GM12878 (cell line): ENCODE measurements at regions not wholly inside any gene's neighbourhood (a gene's known extent, or its start where the extent isn't known, plus 50 kb on each side); places are given as distances from the start of the nearest gene placed in this dataset.

ENCODE experiments used
- ATAC-seq: fragments of 200-7000 bp; cut with Tn5 transposase; 3 replicates; pipeline ENCODE4 v1.9.1; 2020; ENCODE audit warnings: mild to moderate bottlenecking, moderate library complexity
- BruUV-seq: library from RNA; stranded (reverse); fragments of 400-500 nt; replicated peaks from 2 replicates; lab custom pipeline; 2021; lab: Mats Ljungman, UMichigan
- CTCF ChIA-PET: fragments of 300-600 bp; sonication (Branson Sonifier 250); formaldehyde crosslinking; extraction: SDS; loops from one replicate; lab custom pipeline; 2021; ENCODE audit warnings: inconsistent platforms; lab: Yijun Ruan, JAX
- POLR2A ChIA-PET: fragments of 350-600 bp; formaldehyde crosslinking; extraction: SDS; loops from one replicate; lab custom pipeline; 2021; ENCODE audit warnings: inconsistent platforms; lab: Charles Lee
- RAD21 ChIA-PET: fragments of 300-600 bp; sonication (Branson Sonifier 250); formaldehyde crosslinking; loops from one replicate; lab custom pipeline; 2023; ENCODE audit warnings: antibody characterized with exemption; ENCODE audit not compliant: unreplicated experiment; lab: Charles Lee
- SMC1A ChIA-PET: fragments of 300-600 bp; sonication (Branson Sonifier 250); formaldehyde crosslinking; loops from one replicate; lab custom pipeline; 2023; ENCODE audit not compliant: unreplicated experiment, uncharacterized antibody; lab: Charles Lee
- DNase-seq: peaks from one replicate; pipeline ENCODE4 v3.0.0-alpha.2; 2011; ENCODE audit warnings: low read depth, low spot score
- FAIRE-seq: peaks from 3 replicates; lab custom pipeline; 2011; peaks lifted over from hg19 to GRCh38; lab: Jason Lieb, UNC
- H2AFZ ChIP-seq: 2 replicates; pipeline ENCODE4 v1.6.0; 2011; ENCODE audit warnings: low read depth, low read length, control low read depth; ENCODE audit not compliant: control insufficient read depth
- H3K27ac ChIP-seq: 2 replicates; pipeline ENCODE4 v1.5.1; 2011; ENCODE audit warnings: control low read depth; ENCODE audit not compliant: control insufficient read depth, insufficient read depth
- H3K27me3 ChIP-seq, 2 experiments: replicated peaks in 1 of 2; 2 replicates each; pipeline versions ENCODE4 v1.6.0 to v1.6.1; 2011; ENCODE audit warnings: low read length in 1 of 2; ENCODE audit not compliant: control insufficient read depth in 2 of 2, insufficient read depth in 2 of 2
- H3K36me3 ChIP-seq, 2 experiments: 2 replicates each; pipeline ENCODE4 v1.5.1; 2011; ENCODE audit warnings: low read length in 1 of 2; ENCODE audit not compliant: control insufficient read depth in 2 of 2, insufficient read depth in 2 of 2
- H3K4me1 ChIP-seq: 2 replicates; pipeline ENCODE4 v1.6.1; 2011; ENCODE audit warnings: mild to moderate bottlenecking, low read length, moderate library complexity, mixed read lengths; ENCODE audit not compliant: control insufficient read depth, insufficient read depth
- H3K4me2 ChIP-seq: 2 replicates; pipeline ENCODE4 v1.6.0; 2011; ENCODE audit warnings: control low read depth; ENCODE audit not compliant: control insufficient read depth, insufficient read depth
- H3K4me3 ChIP-seq: fragments of 200-600 bp; sonication (generic); 2 replicates; pipeline ENCODE4 v1.5.1; 2016
- H3K79me2 ChIP-seq: 2 replicates; pipeline ENCODE4 v1.6.0; 2011; ENCODE audit warnings: low read length; ENCODE audit not compliant: control insufficient read depth, insufficient read depth
- H3K9ac ChIP-seq: 2 replicates; pipeline ENCODE4 v1.8.0; 2011; ENCODE audit warnings: low read length, control low read depth, mixed read lengths; ENCODE audit not compliant: control insufficient read depth, insufficient read depth
- H3K9me3 ChIP-seq: replicated peaks from 3 replicates; pipeline ENCODE4 v1.5.1; 2011; ENCODE audit warnings: mild to moderate bottlenecking, low read length; ENCODE audit not compliant: control insufficient read depth, insufficient read depth
- H4K20me1 ChIP-seq: 2 replicates; pipeline ENCODE4 v1.6.0; 2011; ENCODE audit not compliant: control insufficient read depth, insufficient read depth
- KLF5 ChIP-seq: fragments of 450-650 bp; IDR thresholded peaks from 2 replicates; pipeline ENCODE4 v1.6.1; 2014; ENCODE audit warnings: mild to moderate bottlenecking; ENCODE audit not compliant: partially characterized antibody
- MEF2A ChIP-seq: IDR thresholded peaks from 2 replicates; pipeline ENCODE4 v1.6.1; 2011; ENCODE audit warnings: low read depth, mild to moderate bottlenecking, low read length, moderate library complexity; ENCODE audit not compliant: insufficient read depth
- MYC ChIP-seq: IDR thresholded peaks from 2 replicates; pipeline ENCODE4 v1.6.1; 2011; ENCODE audit warnings: mild to moderate bottlenecking, low read length, moderate library complexity, inconsistent platforms; ENCODE audit not compliant: insufficient read depth, insufficient replicate concordance, insufficient read length, severe bottlenecking
- POLR2A ChIP-seq: IDR thresholded peaks from 2 replicates; pipeline ENCODE4 v1.6.1; 2011; ENCODE audit warnings: low read depth, mild to moderate bottlenecking, low read length
- RUNX3 ChIP-seq: IDR thresholded peaks from 2 replicates; pipeline ENCODE4 v1.6.1; 2012; ENCODE audit warnings: low read length, inconsistent platforms
- SPI1 ChIP-seq: IDR thresholded peaks from 2 replicates; pipeline ENCODE4 v1.6.1; 2011; ENCODE audit warnings: low read depth, mild to moderate bottlenecking, low read length, moderate library complexity, borderline replicate concordance; ENCODE audit not compliant: insufficient read depth
- STAT3 ChIP-seq: IDR thresholded peaks from 2 replicates; pipeline ENCODE4 v1.6.1; 2011; ENCODE audit warnings: low read depth, low read length, improper control_type of control experiment
- TAF1 ChIP-seq: IDR thresholded peaks from 2 replicates; pipeline ENCODE4 v1.6.1; 2011; ENCODE audit warnings: mild to moderate bottlenecking, low read depth, low read length, borderline replicate concordance
- TARDBP ChIP-seq: IDR thresholded peaks from 2 replicates; pipeline ENCODE4 v1.6.1; 2016; ENCODE audit warnings: borderline replicate concordance
- TCF12 ChIP-seq: IDR thresholded peaks from 2 replicates; pipeline ENCODE4 v1.6.1; 2011; ENCODE audit warnings: low read depth, mild to moderate bottlenecking, low read length
- TCF7 ChIP-seq: IDR thresholded peaks from 2 replicates; pipeline ENCODE4 v1.6.1; 2014; ENCODE audit warnings: antibody characterized with exemption, borderline replicate concordance
- WGBS: methylation state at CpG from one replicate; pipeline ENCODE4 v1.1.6; 2016; ENCODE audit warnings: low lambda C conversion rate; ENCODE audit not compliant: insufficient replicate concordance, insufficient coverage; ENCODE audit errors: missing lambda C conversion rate; 5-methylcytosine and 5-hydroxymethylcytosine counted together
- in situ Hi-C: fragments of 300-500 bp; cut with MboI; formaldehyde crosslinking; loops from 9 replicates; pipeline ENCODE4 v1.14.3; 2018; ENCODE audit warnings: mixed read lengths
- intact Hi-C: fragments of 100-400 bp; cut with micrococcal nuclease; formaldehyde crosslinking; loops from one replicate; pipeline ENCODE4 v1.14.2; 2022; ENCODE audit not compliant: unreplicated experiment
- TF ChIP-seq, protein P1 (sequence below): fragments of 450-650 bp; IDR thresholded peaks from 2 replicates; pipeline ENCODE4 v1.6.1; 2016; ENCODE audit warnings: mild to moderate bottlenecking
- TF ChIP-seq, protein P2 (sequence below), 3 experiments: IDR thresholded peaks in 2 of 3; conservative IDR thresholded peaks in 1 of 3; 2 replicates each; pipeline ENCODE4 v1.5.1; 2011; ENCODE audit warnings: low read depth in 3 of 3, low read length in 3 of 3, mild to moderate bottlenecking in 3 of 3, control low read depth in 2 of 3, moderate library complexity in 2 of 3, inconsistent platforms in 1 of 3, mixed read lengths in 1 of 3; ENCODE audit not compliant: control insufficient read depth in 2 of 3, insufficient read depth in 1 of 3; ENCODE audit errors: extremely low read depth in 1 of 3
- TF ChIP-seq, protein P3 (sequence below): IDR thresholded peaks from 2 replicates; pipeline ENCODE4 v1.6.1; 2012; ENCODE audit warnings: mild to moderate bottlenecking, low read depth, low read length

DNA sequence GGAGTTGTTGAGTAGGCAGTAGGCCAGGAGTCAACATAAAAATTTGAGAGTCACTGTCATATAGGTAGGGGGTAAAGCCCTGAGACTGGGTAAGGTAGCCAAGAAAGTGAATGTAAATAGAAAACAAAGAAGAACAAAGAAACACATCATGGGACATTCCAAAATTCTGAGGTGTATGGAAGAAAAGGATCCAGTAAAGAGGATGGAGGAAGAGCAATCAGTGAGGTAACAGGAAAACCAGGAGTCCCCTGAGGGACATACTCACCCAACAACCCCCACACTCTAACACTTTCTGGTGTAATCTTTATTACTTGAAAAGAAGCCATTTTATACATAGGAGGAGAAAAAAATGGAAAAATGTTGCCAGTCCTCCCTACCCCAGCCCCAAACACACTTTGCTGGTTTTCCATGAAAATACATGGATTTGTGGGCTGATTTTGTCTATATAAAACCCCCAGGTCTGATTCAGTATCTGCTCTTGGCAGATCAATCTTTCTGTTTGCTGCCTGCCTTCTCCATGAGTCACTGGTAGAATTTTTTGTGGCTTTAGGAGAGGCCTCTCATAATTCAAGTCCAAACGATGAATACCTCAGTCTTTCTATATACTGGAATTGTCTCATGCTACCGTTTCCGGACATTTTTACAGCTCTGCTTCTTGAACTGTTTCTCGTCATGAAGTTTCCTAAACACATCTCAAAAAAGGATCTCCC lies 271.4 kb upstream of the MAN1A1 start:
- BruUV-seq: no TSS peak
- CTCF ChIA-PET: no interaction called here
- SMC1A ChIA-PET: no interaction called here
- Histone ChIP-seq H3K9me3 (no peaks in the 10 kb centered on the region), H3K27me3 (no peaks in the 10 kb centered on the region), H3K4me2 (no peak overlapping the region), H3K4me1 (no peaks in the 10 kb centered on the region), H3K4me3 (no peak overlapping the region), H3K27ac (no peak overlapping the region), H3K9ac (no peak overlapping the region), H4K20me1 (no peaks in the 10 kb centered on the region), H3K36me3 (no peaks in the 10 kb centered on the region), H3K79me2 (no peaks in the 10 kb centered on the region), H2AFZ (no peak overlapping the region)
- DNase-seq: no peak
- ATAC-seq: no peak
- no peak for FAIRE-seq
- intact Hi-C loops: no loop called here
- POLR2A ChIA-PET: no interaction called here
- TF ChIP-seq, protein P1, sequence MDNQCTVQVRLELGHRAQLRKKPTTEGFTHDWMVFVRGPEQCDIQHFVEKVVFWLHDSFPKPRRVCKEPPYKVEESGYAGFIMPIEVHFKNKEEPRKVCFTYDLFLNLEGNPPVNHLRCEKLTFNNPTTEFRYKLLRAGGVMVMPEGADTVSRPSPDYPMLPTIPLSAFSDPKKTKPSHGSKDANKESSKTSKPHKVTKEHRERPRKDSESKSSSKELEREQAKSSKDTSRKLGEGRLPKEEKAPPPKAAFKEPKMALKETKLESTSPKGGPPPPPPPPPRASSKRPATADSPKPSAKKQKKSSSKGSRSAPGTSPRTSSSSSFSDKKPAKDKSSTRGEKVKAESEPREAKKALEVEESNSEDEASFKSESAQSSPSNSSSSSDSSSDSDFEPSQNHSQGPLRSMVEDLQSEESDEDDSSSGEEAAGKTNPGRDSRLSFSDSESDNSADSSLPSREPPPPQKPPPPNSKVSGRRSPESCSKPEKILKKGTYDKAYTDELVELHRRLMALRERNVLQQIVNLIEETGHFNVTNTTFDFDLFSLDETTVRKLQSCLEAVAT: no peak
- TF ChIP-seq RUNX3 (no peak), TCF12 (no peak), TARDBP (no peak), MYC (no peak), SPI1 (no peak), TCF7 (no peak), KLF5 (no peak), TAF1 (no peak), STAT3 (no peak), POLR2A (no peak), MEF2A (no peak)
- TF ChIP-seq, protein P2, sequence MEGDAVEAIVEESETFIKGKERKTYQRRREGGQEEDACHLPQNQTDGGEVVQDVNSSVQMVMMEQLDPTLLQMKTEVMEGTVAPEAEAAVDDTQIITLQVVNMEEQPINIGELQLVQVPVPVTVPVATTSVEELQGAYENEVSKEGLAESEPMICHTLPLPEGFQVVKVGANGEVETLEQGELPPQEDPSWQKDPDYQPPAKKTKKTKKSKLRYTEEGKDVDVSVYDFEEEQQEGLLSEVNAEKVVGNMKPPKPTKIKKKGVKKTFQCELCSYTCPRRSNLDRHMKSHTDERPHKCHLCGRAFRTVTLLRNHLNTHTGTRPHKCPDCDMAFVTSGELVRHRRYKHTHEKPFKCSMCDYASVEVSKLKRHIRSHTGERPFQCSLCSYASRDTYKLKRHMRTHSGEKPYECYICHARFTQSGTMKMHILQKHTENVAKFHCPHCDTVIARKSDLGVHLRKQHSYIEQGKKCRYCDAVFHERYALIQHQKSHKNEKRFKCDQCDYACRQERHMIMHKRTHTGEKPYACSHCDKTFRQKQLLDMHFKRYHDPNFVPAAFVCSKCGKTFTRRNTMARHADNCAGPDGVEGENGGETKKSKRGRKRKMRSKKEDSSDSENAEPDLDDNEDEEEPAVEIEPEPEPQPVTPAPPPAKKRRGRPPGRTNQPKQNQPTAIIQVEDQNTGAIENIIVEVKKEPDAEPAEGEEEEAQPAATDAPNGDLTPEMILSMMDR (IDR thresholded peaks at IDR 0.05 in 2 of 3, conservative IDR thresholded peaks at IDR 0.05 in 1 of 3; ENCODE audit: control insufficient read depth in 2 of 3, extremely low read depth in 1 of 3, insufficient read depth in 1 of 3, low read depth in 3 of 3, low read length in 3 of 3): no peak
- TF ChIP-seq, protein P3, sequence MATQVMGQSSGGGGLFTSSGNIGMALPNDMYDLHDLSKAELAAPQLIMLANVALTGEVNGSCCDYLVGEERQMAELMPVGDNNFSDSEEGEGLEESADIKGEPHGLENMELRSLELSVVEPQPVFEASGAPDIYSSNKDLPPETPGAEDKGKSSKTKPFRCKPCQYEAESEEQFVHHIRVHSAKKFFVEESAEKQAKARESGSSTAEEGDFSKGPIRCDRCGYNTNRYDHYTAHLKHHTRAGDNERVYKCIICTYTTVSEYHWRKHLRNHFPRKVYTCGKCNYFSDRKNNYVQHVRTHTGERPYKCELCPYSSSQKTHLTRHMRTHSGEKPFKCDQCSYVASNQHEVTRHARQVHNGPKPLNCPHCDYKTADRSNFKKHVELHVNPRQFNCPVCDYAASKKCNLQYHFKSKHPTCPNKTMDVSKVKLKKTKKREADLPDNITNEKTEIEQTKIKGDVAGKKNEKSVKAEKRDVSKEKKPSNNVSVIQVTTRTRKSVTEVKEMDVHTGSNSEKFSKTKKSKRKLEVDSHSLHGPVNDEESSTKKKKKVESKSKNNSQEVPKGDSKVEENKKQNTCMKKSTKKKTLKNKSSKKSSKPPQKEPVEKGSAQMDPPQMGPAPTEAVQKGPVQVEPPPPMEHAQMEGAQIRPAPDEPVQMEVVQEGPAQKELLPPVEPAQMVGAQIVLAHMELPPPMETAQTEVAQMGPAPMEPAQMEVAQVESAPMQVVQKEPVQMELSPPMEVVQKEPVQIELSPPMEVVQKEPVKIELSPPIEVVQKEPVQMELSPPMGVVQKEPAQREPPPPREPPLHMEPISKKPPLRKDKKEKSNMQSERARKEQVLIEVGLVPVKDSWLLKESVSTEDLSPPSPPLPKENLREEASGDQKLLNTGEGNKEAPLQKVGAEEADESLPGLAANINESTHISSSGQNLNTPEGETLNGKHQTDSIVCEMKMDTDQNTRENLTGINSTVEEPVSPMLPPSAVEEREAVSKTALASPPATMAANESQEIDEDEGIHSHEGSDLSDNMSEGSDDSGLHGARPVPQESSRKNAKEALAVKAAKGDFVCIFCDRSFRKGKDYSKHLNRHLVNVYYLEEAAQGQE: no peak
- WGBS: 81% methylated on average over 4 of the region's 4 CpGs
- in situ Hi-C loops: no loop called here
- RAD21 ChIA-PET: no interaction called here
